Tibial nerve (tissue), 4 donors: ENCODE measurements at regions not wholly inside any gene's neighbourhood (a gene's known extent, or its start where the extent isn't known, plus 50 kb on each side); places are given as distances from the start of the nearest gene placed in this dataset.

Experiments
- EP300 ChIP-seq, 2 donors: sonication (generic); formaldehyde crosslinking; IDR thresholded peaks; one replicate each; pipeline ENCODE4 v1.6.1; 2017; ENCODE audit warnings: antibody characterized with exemption in 2 of 2, mild to moderate bottlenecking in 1 of 2
- TF ChIP-seq, protein P1 (sequence below), 5 experiments: fragments of 200-600 bp in 3 of 5; fragments of 450-650 bp in 2 of 5; sonication (generic) in 3 of 5; IDR thresholded peaks; one replicate each; pipeline ENCODE4 v1.5.1; 2016 to 2019; ENCODE audit warnings: antibody characterized with exemption in 5 of 5, mild to moderate bottlenecking in 3 of 5, moderate library complexity in 2 of 5

DNA sequence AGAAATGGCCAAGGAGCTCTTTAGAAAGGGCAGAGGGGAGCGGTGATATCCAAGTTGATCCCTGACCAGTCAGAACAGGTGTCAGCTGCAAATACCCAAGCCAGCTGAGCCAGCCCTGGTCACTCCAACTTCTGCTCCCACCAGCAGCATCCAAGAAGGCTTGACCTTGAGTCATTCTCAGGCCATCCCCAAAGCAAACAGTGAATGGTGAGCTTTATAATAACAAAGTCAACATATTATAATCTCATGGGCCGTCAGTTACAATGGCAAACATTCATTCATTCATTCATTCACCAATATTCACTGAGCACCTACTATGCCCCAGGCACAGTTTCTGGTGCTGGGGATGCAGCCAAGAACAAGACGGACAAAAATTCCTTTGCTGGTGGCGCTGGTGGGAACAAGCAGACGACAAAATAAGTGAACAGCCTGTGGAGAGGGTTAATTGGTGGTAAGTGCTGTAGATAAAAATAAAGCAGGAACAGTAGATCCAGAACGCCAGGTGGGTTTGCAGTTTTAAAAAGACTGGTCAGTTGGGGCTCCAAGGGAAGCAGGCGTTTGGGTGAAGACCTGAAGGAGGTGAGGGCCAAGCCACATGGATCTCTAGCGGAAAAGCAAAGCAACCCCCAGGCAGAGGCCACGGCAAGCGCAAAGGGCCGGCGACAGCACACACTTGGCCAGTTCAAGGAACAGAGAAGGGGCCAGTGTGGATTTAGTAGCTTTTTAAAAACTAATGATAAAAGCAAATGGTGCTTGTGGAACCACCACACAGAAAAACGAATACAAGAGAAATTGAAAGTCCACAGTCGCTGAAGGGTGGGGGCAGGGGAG lies 131.8 kb upstream of the PTPN1 start:
- TF ChIP-seq, protein P1, sequence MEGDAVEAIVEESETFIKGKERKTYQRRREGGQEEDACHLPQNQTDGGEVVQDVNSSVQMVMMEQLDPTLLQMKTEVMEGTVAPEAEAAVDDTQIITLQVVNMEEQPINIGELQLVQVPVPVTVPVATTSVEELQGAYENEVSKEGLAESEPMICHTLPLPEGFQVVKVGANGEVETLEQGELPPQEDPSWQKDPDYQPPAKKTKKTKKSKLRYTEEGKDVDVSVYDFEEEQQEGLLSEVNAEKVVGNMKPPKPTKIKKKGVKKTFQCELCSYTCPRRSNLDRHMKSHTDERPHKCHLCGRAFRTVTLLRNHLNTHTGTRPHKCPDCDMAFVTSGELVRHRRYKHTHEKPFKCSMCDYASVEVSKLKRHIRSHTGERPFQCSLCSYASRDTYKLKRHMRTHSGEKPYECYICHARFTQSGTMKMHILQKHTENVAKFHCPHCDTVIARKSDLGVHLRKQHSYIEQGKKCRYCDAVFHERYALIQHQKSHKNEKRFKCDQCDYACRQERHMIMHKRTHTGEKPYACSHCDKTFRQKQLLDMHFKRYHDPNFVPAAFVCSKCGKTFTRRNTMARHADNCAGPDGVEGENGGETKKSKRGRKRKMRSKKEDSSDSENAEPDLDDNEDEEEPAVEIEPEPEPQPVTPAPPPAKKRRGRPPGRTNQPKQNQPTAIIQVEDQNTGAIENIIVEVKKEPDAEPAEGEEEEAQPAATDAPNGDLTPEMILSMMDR (IDR thresholded peaks at IDR 0.05): no peak
- TF ChIP-seq EP300 (IDR thresholded peaks at IDR 0.05): no peak
